Renal cortex interstitium (tissue), 11 donors: ENCODE measurements at regions not wholly inside any gene's neighbourhood (a gene's known extent, or its start where the extent isn't known, plus 50 kb on each side); places are given as distances from the start of the nearest gene placed in this dataset.

ENCODE experiments used
- DNase-seq, 11 donors: peaks; one replicate each; pipeline ENCODE4 v3.0.0-alpha.2; 2013; ENCODE audit warnings: low read depth in 9 of 11, low spot score in 4 of 11; ENCODE audit errors: extremely low read depth in 1 of 11

DNA sequence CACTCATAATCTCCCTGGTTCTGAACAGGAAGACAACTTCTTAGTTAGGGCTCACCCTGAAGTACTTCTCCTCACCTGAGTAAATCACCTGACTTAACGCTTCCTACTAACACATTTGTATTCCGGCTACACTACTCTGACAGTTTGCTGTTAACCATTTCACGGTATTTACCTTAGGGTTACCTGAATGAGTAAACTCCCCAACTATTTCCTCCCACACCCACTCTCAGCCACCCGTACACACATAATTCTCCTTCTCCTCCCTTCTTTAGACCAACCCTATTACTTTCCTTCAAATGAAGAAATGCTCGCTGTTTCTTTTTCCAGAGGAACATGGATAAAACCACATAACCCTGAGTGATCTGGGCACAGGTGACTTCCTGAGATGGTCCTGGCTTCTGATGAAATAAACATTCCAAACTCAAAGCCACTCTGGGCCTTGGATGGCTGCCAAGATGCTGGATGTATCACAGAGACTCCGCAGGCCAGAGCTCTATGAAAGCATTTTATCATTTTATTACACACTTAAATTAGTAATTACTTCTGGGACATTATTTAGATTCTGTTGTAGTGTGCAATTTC, 183.6 kb upstream of the ATP11B start:
- DNase-seq = no peak

DNA sequence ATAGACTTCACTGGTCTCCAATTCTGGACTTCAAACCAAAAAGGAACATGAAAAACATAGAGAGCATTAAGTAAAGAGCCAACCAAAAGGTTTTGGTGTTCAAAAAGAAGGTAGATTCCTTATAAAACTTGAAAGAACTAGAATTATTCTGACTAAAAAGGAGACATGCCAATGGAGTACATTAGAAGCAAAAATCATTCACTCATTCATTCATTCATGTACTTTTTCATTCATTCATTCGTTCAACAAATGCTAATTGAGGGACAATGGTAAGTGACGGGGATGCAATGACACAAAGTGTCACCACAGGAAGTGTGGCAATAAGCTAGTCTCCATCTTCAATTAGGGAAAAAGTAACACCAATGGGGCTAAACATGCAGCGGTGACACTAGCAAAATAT, 181.0 kb upstream of the ATP11B start:
- DNase-seq = no peak

DNA sequence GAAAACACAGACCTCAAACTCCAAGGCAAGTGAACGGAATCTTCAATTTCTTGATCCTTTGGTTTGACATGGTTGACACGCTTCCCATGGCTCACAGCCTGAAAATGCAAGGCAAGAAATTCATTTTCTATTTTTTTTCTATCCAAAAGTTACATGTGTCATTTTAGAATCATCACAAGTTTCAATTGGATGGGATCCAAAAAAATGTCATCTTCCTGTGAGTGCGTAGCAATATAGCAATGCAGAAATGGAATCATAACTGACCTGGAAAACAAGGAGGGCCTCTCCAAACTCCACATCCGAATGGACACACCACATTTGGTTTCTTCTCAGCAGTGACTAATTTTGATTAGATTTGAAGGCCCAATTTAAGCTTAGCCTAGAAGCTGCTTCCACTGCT, 175.8 kb upstream of the ATP11B start:
- DNase-seq = no peak

DNA sequence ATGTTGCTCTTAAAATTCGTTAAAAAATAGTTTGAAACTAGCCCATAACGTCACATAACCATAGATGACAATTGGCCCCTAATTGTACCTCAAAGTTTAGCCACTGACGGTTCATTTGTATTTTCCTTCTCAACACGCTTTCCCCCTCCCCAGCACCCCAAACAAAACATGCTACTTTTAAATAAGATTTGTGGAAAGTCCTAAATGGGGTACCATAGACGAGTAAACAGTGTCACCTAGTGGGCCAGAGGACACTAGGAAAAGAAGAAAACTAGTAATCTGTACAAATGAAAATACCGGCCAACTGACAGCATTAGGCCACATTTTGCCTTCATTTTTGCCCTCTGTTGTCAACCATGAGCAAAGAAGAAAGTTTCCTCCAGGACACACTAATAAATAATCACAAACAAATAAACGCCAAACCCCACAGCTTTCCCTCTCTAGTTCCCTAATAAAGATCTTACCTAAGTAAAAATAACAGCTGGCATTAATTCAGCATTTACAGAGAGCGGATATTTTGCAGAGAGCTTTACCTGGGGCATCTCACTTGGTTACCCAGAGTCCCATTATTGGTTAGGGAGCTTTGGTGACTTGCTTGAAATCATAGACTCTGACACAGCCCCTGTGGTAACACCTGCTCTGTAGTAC, 175.1 kb upstream of the ATP11B start:
- DNase-seq = peak in 5 of 11 donors; percentile 33 to 44 (median 40)

DNA sequence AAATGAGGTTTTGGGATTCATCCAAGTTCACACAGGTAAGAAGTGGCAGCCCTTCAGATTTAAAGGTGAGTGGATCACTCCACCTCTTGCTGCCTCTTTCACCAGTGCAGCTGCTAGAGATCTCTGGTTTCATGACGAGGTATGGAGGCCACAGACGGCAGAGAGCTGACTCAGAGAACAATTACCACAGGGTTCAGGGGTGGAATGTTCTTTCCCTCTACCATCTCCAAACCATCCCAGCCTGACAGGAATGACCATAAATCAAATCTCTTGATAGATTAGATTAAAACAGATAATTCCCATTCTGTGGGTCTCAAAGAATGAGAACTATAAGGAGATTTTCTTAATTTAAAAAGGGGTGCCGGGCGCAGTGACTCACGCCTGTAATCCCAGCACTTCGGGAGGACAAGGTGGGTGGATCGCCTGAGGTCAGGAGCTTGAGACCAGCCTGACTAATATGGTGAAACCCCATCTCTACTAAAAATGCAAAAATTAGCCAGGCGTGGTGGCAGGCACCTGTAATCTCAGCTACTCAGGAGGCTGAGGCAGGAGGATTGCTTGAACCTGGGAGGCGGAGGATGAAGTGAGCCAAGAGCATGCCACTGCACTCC, 174.2 kb upstream of the ATP11B start:
- DNase-seq = no peak

DNA sequence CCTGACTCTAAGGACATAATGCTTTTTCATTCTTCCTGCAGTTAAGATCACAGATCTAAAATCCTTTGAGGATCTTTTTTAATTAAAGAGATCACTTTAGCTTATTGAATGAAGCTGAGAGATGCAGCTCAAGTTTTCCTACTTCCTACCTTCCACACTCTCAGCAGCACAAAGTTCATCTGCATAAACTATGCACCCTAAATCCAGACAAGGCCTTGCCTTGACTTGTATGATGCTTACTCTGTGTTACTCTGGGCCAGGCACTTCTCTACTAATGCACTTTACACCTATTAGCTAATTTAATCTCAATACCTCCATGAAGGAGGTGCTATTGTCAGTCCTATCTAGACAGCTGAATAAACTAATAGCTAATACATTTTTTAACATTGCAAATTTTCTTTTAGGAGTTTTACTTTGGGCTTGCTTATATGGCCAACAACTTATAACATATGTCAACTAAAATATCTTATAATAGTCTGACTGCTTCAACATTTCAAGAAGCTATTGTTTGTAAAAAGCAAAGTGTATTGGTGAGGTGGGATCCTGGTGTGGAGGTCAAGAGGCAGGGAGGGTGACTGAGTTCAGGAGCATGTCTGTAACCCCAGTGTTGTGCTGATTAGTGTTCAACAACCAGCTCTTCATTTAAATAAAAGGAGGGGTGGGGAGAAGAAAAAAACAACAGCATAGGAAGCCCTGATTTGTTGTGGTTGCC, 172.4 kb upstream of the ATP11B start:
- no peak for DNase-seq

DNA sequence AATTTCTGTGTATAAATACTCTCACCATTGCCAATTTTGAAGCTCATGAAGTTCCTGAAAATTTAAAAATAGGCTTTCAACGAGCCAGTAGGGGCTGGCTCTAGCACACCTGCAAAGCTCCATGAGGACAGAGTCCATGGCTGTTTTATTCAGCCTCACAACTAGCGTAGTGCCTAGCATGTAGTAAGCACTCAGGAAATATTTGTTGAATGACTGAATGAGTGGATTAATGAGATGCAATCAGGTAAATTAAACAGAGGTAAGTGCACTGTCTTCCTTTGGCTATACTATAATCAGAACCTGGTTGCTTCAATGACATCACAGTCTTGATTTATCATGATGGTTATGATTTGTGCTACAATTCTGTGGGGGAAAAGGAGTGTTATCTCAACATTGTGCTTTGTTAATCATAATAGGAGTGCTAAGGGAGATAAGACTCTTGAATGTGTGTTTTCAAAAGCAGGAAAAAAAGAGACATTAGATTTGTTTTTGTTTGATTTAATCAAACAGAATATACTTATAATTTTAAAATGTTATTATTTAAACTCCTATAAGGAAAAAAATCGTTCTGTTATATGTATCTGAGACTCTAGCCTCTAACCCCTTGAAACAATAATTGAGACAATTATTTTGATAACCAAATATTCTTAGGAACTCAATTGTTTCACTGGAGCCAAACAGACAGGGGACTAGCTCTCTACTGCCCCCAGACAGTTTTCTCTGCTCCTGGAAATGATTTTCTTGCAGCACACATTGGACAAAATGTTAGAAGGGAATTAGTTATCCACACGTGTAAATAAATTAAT, 171.7 kb upstream of the ATP11B start:
- no peak for DNase-seq

DNA sequence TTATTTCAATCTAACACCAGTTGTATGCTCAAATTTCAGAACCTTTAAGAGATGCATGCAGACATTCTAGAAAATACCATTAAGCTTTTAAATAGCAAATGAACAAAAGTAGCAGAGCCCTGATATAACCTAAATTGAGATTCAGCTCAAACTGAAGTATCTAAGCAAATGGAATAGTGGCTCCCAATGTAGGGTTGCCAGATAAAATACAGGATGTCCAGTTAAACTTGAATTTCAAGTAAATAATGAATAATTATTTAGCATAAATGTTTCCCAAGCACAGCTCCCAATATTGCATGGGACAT, 171.1 kb upstream of the ATP11B start:
- DNase-seq = no peak

DNA sequence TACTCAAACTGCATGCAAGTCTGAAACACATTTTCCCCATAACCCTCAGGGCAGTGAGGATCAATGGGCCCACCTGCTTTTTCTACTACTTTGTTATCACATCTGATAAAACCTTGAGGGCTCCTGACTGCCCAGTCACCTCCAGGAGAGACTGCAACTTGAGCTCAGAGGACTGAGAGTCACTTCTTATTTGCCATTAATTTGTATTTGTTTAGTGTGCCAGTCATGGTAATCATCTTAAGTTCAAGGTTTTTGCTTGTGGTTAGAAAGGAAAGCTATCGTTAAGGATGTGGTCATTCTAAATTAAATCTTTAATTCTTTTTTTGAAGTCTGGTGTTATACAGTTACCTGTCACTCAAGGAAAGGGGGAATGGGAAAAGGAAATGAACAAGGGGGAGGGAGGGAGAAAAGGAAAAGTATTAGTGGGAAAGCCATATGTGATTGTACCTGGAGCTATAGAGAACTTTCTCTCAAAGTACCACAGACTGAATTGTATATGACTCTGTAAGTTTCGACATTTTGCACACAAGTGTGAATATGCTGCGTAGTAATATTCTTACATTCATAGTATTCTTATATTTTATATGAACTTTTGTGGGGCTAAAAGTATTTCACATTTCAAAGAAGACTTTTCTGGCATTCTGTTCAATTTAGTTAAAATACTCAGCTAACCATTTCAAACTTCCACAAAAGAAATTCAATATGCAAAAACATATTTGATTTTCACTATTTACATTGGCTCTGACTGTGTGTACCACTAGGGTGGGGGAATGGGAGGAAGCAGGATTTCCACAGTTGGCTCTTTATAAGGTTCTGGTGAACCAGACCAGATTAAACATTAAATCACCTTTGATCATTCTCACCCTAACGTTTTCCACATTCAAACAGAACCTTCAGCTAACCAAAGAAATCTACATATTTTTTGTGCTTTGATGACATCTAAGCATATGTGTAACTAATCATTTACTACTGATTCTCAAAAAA, 166.5 kb upstream of the ATP11B start:
- DNase-seq = no peak

DNA sequence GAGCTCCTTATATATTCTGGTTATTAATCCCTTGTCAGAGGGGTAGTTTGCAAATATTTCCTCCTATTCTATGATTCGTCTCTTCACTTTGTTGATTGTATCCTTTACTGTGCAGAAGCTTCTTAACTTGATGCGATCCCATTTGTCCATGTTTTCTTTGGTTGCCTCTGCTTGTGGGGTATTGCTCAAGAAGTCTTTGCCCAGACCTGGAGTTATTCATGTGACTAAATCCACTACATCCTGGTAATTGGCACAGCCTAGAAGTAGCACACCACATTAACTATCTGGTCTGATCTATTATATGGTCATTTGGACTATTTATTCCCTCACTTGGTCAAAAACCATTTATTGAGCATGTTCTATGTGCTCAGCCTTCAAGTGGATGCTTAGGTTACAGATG, 164.8 kb upstream of the ATP11B start:
- no peak for DNase-seq

DNA sequence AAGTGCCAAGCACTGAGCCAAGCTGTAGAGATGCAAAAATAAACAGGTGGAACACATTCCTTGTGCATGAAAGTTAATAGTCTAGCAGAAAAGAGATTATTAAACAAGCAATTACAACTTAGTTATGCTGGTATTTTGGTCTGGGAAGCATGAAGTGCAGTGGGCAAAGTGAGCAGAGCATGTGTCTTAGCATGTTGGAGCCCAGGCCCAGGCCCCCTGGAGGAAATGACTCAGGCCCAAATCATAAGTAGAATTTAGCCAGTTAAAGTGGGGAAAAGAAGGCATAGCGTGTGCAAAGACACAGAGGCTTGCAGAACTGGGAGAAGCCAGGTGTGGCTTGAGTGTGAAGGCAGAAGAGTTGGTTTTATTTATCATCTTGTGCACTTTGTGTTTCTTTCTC, 163.8 kb upstream of the ATP11B start:
- DNase-seq = no peak

DNA sequence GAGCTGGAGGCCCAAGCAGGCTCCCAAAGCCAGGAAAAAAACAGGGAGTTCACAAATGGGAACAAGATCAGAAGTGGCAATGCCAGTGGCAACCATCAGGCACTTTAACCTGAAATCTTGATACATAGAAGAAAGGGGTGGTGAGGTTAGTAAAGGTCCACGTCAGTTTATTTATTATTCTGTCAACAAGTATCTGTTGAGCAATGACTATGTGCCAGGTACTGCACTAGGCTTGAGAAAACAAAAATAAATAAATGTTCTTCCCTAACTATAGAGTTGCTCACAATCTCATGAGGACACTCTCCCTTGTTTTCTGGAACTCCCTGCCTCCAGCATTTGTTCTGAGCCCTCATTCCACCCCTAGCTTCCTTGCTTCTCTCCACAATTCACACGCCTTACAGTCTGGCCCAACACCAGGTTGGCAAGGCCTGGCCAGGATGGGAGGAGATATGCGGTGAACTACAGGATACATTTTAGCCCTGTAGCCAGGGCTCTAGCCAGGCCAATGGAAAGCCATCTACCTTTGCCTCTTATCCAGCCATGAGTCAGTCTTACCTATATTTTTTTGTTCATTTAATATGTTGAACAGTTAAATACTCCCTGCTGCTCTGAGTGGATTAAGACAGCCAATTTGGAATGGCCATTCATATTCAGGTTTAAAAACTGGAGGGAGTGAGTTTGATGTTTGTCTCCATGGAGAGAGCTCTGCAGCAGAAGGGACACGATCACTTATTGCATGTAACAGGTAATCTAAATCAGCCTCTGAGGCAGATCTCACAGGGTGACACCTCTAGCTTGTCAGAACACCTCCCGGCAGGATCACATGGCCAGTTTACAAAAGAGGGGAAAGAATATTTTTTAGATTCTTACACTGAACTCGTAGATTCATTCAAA, 161.9 kb upstream of the ATP11B start:
- DNase-seq = no peak

DNA sequence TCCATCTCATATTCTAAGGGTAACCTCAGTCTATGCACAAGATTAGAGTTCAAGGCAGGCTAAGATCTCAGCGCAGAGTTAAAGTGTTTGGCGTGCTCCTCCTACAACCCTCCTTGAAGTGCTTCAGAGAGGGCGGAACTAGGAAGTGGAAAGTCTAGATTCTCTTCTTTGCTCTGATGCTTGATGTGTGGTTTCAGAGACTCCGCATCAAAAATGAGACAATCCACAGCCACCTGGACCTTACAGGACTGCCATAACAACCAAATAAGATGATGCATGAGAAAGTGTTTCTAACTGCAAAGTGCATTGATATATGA, 161.3 kb upstream of the ATP11B start:
- DNase-seq = no peak

DNA sequence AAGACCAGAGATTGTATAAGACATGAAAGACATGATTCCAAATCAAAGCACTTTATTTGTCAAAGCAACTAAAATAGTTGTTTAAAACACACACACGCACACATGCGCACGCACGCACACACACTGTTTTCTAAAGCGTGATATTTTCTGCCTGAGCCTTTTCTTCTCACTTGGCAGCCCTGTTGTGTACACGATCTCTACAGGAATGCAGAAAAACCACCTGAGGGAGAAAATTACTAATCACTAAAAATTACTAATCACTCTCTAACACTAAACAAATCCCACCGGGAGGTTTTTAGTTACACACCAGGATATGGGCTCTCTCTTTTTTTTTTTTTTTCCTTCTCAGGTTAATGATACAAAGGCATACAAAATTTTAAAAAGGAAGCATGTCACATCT, 160.1 kb upstream of the ATP11B start:
- DNase-seq = no peak

DNA sequence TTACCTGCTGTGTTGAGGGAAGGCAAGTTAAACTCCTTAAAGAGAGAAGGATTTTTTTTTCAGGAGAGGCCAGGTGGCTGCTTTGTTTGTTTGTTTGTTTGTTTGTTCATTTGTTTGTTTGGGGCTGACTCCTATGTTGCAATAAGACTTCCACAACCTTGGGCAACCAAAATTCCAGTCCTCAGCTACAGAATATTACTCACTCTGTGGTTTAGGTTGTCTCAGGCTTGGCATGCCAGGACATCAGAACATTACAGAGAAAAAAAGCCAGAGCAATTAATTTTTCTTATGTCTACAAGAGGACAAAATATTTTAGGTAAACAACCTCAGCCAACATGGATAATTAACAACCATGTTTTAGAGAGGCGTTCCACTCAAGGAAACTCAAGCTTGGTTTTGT, 156.7 kb upstream of the ATP11B start:
- no peak for DNase-seq

DNA sequence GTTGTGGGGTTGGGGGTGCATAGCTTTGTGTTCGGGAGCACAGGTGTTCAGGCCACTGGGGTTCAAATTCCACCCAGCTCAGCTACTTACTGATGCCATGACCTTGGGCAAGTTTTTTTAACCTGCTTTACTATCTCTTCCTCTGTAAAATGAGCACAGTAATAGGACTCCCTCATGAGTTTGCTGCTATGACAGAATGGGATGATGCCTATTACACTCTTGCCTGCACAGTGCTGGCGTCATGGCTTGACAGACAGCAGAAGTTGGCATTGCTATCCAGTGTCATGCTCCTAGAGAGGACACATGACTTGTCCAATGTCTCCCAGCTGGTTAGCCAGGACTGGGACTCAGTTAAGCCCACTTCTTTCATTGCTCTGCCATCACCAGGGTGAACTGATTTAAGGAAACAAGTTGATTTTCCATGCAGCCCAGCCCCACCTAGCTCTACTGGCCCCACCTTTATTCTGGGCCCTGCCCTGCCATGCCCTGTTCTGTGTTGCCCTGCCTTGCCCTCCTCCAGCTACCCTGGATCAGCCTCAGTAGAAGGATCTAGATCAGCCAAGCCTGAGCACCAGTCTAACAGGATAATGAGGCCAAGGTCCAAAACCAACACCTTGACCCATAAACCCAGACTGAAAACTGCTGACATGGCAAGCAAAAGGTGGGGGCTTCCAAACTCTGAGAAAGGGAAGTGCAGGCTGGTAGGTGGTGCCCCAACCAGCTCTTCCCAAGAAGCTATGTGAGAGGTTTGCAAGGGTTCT, 155.8 kb upstream of the ATP11B start:
- no peak for DNase-seq

DNA sequence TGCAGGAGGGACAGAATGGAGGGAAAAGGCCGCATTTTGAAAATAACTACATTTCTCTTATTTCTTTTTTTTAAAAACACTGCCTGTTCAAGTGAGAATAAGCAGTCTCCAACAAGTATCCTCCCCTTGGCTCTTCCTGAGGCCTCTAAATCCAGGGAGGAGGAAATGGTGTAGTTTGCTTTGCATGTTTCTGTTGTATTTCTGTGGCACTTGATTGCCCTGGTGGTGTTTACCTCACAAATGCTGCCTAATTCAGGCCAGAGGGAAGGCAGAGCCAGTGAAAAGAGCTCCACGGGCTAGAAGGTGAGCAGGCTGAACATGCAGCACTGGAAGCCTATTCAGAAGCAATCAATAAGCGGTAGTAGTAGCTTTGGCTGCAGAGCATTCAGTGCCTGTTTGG, 149.3 kb upstream of the ATP11B start:
- DNase-seq = no peak
